SU-DHL-6 (cell line): ENCODE measurements at regions not wholly inside any gene's neighbourhood (a gene's known extent, or its start where the extent isn't known, plus 50 kb on each side); places are given as distances from the start of the nearest gene placed in this dataset.

Source experiments
- H2AFZ ChIP-seq: fragments of 200-600 bp; sonication (generic); 2 replicates; pipeline ENCODE4 v1.6.1; 2014; ENCODE audit warnings: low read depth, mild to moderate bottlenecking, moderate library complexity, mixed read lengths, antibody characterized with exemption, low read length; ENCODE audit not compliant: severe bottlenecking
- H3F3A ChIP-seq: fragments of 200-600 bp; shearing (Covaris generic); 2 replicates; pipeline ENCODE4 v1.6.0; 2016; ENCODE audit warnings: antibody characterized with exemption, mild to moderate bottlenecking; ENCODE audit not compliant: insufficient read depth
- H3K27ac ChIP-seq: fragments of 200-600 bp; sonication (generic); 2 replicates; pipeline ENCODE4 v1.5.1; 2016; ENCODE audit warnings: low read depth, mild to moderate bottlenecking, low read length, moderate library complexity, mixed read lengths
- H3K27me3 ChIP-seq: fragments of 200-600 bp; sonication (generic), shearing (Covaris generic); 2 replicates; pipeline ENCODE4 v1.6.0; 2014; ENCODE audit warnings: mild to moderate bottlenecking, low read length
- H3K36me3 ChIP-seq: fragments of 200-600 bp; sonication (generic); 2 replicates; pipeline ENCODE4 v1.6.1; 2014; ENCODE audit warnings: mild to moderate bottlenecking, low read length, mixed read lengths
- H3K4me2 ChIP-seq: fragments of 300-600, 200-600 bp; shearing (Covaris generic), sonication (generic); 2 replicates; pipeline ENCODE4 v1.6.0; 2014; ENCODE audit warnings: low read length, low read depth, mild to moderate bottlenecking; ENCODE audit not compliant: poor library complexity, severe bottlenecking
- H3K4me3 ChIP-seq: fragments of 200-600 bp; sonication (generic); 2 replicates; pipeline ENCODE4 v1.5.1; 2014; ENCODE audit warnings: antibody characterized with exemption, low read length, mild to moderate bottlenecking, mixed read lengths; ENCODE audit not compliant: insufficient read depth, poor library complexity, severe bottlenecking
- H3K79me2 ChIP-seq: fragments of 200-600 bp; sonication (generic); 2 replicates; pipeline ENCODE4 v1.6.1; 2014; ENCODE audit warnings: mild to moderate bottlenecking, low read length, moderate library complexity; ENCODE audit not compliant: insufficient read depth
- H3K9ac ChIP-seq: fragments of 200-600 bp; sonication (generic); 2 replicates; pipeline ENCODE4 v1.7.0; 2014; ENCODE audit warnings: mild to moderate bottlenecking, low read length
- H3K9me2 ChIP-seq: fragments of 200-600 bp; sonication (generic); replicated peaks from 2 replicates; pipeline ENCODE4 v1.6.1; 2014; ENCODE audit warnings: low read length; ENCODE audit not compliant: insufficient read depth
- H3K9me3 ChIP-seq: fragments of 200-600 bp; sonication (generic); 2 replicates; pipeline ENCODE4 v1.6.1; 2014; ENCODE audit warnings: low read length, mixed read lengths; ENCODE audit not compliant: insufficient read depth
- H4K20me1 ChIP-seq: fragments of 200-600 bp; sonication (generic); 2 replicates; pipeline ENCODE4 v1.6.1; 2014; ENCODE audit warnings: low read depth, mild to moderate bottlenecking, antibody characterized with exemption, low read length, moderate library complexity, mixed read lengths
- EZH2phosphoT487 ChIP-seq: fragments of 200-600 bp; sonication (generic), shearing (Covaris generic); conservative IDR thresholded peaks from 2 replicates; pipeline ENCODE4 v1.6.1; 2018; ENCODE audit warnings: mild to moderate bottlenecking, antibody characterized with exemption, low read length, moderate library complexity, mixed read lengths
- TF ChIP-seq, protein P1 (sequence below): fragments of 200-600 bp; sonication (generic); IDR thresholded peaks from one replicate; pipeline ENCODE4 v1.5.1; 2017; ENCODE audit warnings: antibody characterized with exemption, mild to moderate bottlenecking, low read length, moderate library complexity; ENCODE audit not compliant: insufficient read depth, poor library complexity, severe bottlenecking

DNA sequence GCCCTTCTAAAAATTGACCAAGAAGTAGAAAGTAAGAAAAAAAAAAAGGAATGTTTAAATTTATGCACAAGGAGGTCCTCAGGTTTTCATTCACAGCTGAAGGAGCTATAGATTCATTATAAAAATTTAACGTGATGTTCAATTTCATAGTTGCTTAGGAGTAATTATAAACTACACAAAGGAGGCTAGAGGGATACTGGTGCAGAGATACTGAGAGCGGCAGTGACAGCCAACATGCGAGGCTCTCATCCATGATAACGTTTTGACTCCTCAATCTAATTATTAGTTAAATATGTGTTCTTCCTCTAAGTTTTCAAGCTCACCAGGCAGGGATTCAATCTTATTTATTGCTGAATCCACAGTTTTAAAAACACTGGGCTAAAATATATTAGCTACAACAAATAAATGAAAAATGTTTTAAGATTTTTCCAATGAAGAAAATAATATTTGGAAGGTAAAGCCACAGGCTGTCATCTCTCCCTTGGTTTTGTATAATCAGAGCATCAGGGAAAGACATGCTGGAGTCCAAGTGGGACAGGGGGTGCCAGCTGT lies 49.8 kb upstream of the TRPC4 start:
- no peaks in the 10 kb centered on the region for H3K27me3 ChIP-seq
- no peak overlapping the region for H3K27ac ChIP-seq
- no peaks in the 10 kb centered on the region for H4K20me1 ChIP-seq
- peaks cover 9% of the 10 kb centered on the region; the same call in 1 of the 2 replicates for H3K9me3 ChIP-seq
- no peak overlapping the region for H3K4me3 ChIP-seq
- H3K79me2 ChIP-seq = no peaks in the 10 kb centered on the region
- no peak for TF ChIP-seq EZH2phosphoT487
- TF ChIP-seq, protein P1, sequence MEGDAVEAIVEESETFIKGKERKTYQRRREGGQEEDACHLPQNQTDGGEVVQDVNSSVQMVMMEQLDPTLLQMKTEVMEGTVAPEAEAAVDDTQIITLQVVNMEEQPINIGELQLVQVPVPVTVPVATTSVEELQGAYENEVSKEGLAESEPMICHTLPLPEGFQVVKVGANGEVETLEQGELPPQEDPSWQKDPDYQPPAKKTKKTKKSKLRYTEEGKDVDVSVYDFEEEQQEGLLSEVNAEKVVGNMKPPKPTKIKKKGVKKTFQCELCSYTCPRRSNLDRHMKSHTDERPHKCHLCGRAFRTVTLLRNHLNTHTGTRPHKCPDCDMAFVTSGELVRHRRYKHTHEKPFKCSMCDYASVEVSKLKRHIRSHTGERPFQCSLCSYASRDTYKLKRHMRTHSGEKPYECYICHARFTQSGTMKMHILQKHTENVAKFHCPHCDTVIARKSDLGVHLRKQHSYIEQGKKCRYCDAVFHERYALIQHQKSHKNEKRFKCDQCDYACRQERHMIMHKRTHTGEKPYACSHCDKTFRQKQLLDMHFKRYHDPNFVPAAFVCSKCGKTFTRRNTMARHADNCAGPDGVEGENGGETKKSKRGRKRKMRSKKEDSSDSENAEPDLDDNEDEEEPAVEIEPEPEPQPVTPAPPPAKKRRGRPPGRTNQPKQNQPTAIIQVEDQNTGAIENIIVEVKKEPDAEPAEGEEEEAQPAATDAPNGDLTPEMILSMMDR = no peak
- no peak overlapping the region for H3K9ac ChIP-seq
- H3K4me2 ChIP-seq = no peak overlapping the region
- no peaks in the 10 kb centered on the region for H3F3A ChIP-seq
- H3K36me3 ChIP-seq = no peaks in the 10 kb centered on the region
- no peak overlapping the region for H2AFZ ChIP-seq
- H3K9me2 ChIP-seq = no peaks in the 10 kb centered on the region
